LNCaP clone FGC (cell line): ENCODE measurements at regions not wholly inside any gene's neighbourhood (a gene's known extent, or its start where the extent isn't known, plus 50 kb on each side); places are given as distances from the start of the nearest gene placed in this dataset.
A peak's percentile ranks its signal among the peaks of the same experiment; 100 is the strongest.

ENCODE experiments used
- DNase-seq: peaks from one replicate; pipeline ENCODE4 v3.0.0-alpha.2; 2011; ENCODE audit warnings: low read depth
- H3K4me3 ChIP-seq: 2 replicates; pipeline ENCODE4 v1.5.1; 2011; ENCODE audit warnings: mild to moderate bottlenecking, low read depth, low read length, control low read depth
- CTCF ChIP-seq: IDR thresholded peaks from 2 replicates; pipeline ENCODE4 v1.5.1; 2012; ENCODE audit warnings: mild to moderate bottlenecking; ENCODE audit not compliant: control insufficient read depth, insufficient read depth; ENCODE audit errors: extremely low read depth

GRCh38 chr13:109622006-109622405 is 164.4 kb downstream of the IRS2 start:
- no peak overlapping the region for H3K4me3 ChIP-seq
- peak; percentile 28 for TF ChIP-seq CTCF
- peak; percentile 19 for DNase-seq

GRCh38 chr13:109615721-109616420 is 170.5 kb downstream of the IRS2 start:
- H3K4me3 ChIP-seq = no peak overlapping the region
- TF ChIP-seq CTCF = no peak
- DNase-seq = no peak

GRCh38 chr13:109611912-109612691 is 174.3 kb downstream of the IRS2 start:
- no peak overlapping the region for H3K4me3 ChIP-seq
- no peak for DNase-seq
- TF ChIP-seq CTCF = no peak

- no peak for TF ChIP-seq CTCF
- H3K4me3 ChIP-seq = no peak overlapping the region
- DNase-seq = no peak
Measured at GRCh38 chr13:109610517-109610916, 175.9 kb downstream of the IRS2 start.

- no peak for DNase-seq
- no peak overlapping the region for H3K4me3 ChIP-seq
- no peak for TF ChIP-seq CTCF
Measured at GRCh38 chr13:109608503-109608902, 177.9 kb downstream of the IRS2 start.

GRCh38 chr13:109608059-109608458 is 178.3 kb downstream of the IRS2 start:
- no peak for DNase-seq

More at GRCh38 chr13:109608059-109608458, 178.3 kb downstream of the IRS2 start:
- no peak for TF ChIP-seq CTCF
- H3K4me3 ChIP-seq = no peak overlapping the region
